ENCODE measurements at regions not wholly inside any gene's neighbourhood (a gene's known extent, or its start where the extent isn't known, plus 50 kb on each side); places are given as distances from the start of the nearest gene placed in this dataset.

DNA sequence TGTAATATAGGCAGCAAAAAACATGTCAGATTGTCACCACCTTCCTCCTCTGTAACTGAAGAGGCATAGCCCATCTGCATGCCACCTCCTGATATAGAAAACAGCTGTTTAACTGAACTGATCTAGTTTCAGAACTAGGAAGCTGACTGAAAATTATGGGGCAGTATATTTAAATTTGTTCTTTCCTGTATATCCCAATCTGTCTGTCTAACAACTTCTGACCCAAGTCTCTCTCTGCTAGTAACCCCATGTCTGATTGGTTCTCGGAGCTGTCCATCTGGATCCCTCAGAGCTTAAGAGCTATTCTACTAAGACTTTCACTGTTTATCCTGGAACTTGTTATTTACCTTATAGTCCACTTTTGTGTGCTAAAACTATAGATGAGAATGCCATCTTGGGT is 68.2 kb upstream of the SLC35G4 start:
- no peak for TF ChIP-seq ZNF274 (IDR thresholded peaks at IDR 0.05; ENCODE audit: low read depth, low read length)
- TF ChIP-seq YY1 (IDR thresholded peaks at IDR 0.05; ENCODE audit: insufficient read depth, insufficient read length) = no peak
- no peak for TF ChIP-seq SUZ12 (IDR thresholded peaks at IDR 0.05; ENCODE audit: extremely low read depth, insufficient read depth, insufficient read length)
